ENCODE measurements at regions not wholly inside any gene's neighbourhood (a gene's known extent, or its start where the extent isn't known, plus 50 kb on each side); places are given as distances from the start of the nearest gene placed in this dataset.

GRCh38 chr14:87468531-87468930 is 524.5 kb downstream of the GALC start:
- no peaks in the 10 kb centered on the region for H3K36me3 ChIP-seq
- H3K36me3 Mint-ChIP-seq: no peaks in the 10 kb centered on the region

DNA sequence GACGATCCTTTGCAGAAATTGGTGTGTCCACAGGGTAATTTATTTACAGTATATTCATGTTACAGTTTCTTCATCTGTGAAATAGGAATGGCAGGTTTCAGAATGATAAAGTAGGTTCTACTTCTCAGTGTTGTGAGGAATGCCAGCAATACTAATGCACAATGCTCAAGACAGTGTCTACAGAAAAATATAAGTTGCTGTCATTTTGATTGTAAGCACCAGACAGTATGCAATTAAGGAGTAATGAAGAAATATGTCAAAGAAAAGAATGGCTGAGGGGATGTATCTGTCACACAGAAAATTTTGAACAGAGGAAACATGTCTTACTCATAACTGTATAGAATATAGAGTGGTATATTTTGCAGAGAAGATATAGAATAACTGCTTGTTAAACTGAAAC is 525.4 kb downstream of the GALC start:
- Mint-ChIP-seq H3K9me3 (peaks cover 3% of the 10 kb centered on the region), H3K36me3 (no peaks in the 10 kb centered on the region), H3K27ac (no peak overlapping the region)

More at GRCh38 chr14:87468531-87468930, 524.5 kb downstream of the GALC start:
- H3K4me3 ChIP-seq: no peak overlapping the region
- no peak overlapping the region for H3K27ac Mint-ChIP-seq
- no peaks in the 10 kb centered on the region for H3K9me3 ChIP-seq (ENCODE audit: low read depth)
- H3K9me3 Mint-ChIP-seq: no peaks in the 10 kb centered on the region
- no peak overlapping the region for H3K9ac ChIP-seq
- H3K27me3 Mint-ChIP-seq (ENCODE audit: insufficient read depth, low read depth): no peaks in the 10 kb centered on the region
- H4K20me1 ChIP-seq (ENCODE audit: low read depth): no peaks in the 10 kb centered on the region
- no peak for DNase-seq (ENCODE audit: low spot score)
- no peaks in the 10 kb centered on the region for H3K27me3 ChIP-seq
- no peak overlapping the region for H2AFZ ChIP-seq (replicated peaks)
- no peaks in the 10 kb centered on the region for H3K79me2 ChIP-seq (ENCODE audit: low read depth)
- no peak overlapping the region for H3K4me2 ChIP-seq
- H3K4me1 ChIP-seq: no peaks in the 10 kb centered on the region
- H3F3A ChIP-seq (ENCODE audit: low read depth): no peaks in the 10 kb centered on the region
- no peak overlapping the region for H3K4me3 Mint-ChIP-seq
- H3K4me1 Mint-ChIP-seq: no peaks in the 10 kb centered on the region
- H3K27ac ChIP-seq: no peak overlapping the region
- no peak for TF ChIP-seq EZH2phosphoT487 (IDR thresholded peaks at IDR 0.05)
- no peak for TF ChIP-seq EZH2 (IDR thresholded peaks at IDR 0.05)

DNA sequence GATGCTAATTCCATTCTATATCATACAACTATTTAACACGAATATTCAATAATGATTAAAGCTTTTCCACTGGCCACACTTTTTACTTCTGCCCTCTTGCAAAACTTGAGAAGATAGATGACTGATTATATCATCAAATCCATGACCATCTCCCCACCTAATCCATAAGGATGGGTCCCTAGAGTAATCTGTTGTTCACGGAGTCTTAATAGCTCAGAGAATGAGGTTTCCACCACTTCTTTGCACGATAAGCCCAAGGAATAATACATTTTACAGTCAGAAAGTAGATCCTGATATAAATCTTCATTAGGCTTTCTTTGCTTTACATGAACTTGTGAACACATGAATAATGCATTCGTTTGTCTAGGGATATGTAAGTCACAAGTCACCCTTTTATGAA is 527.2 kb downstream of the GALC start:
- H3K4me1 Mint-ChIP-seq: peaks cover 9% of the 10 kb centered on the region
- H4K20me1 ChIP-seq (ENCODE audit: low read depth): no peaks in the 10 kb centered on the region
- no peaks in the 10 kb centered on the region for H3F3A ChIP-seq (ENCODE audit: low read depth)
- peaks cover 7% of the 10 kb centered on the region for H3K4me1 ChIP-seq
- H3K9ac ChIP-seq: no peak overlapping the region
- no peaks in the 10 kb centered on the region for H3K27me3 Mint-ChIP-seq (ENCODE audit: insufficient read depth, low read depth)
- H3K9me3 ChIP-seq (ENCODE audit: low read depth): no peaks in the 10 kb centered on the region
- H3K4me3 Mint-ChIP-seq: no peak overlapping the region
- no peaks in the 10 kb centered on the region for H3K36me3 Mint-ChIP-seq
- no peak overlapping the region for H3K27ac Mint-ChIP-seq
- H3K4me2 ChIP-seq: no peak overlapping the region
- DNase-seq (ENCODE audit: low spot score): no peak
- no peak for TF ChIP-seq EZH2phosphoT487 (IDR thresholded peaks at IDR 0.05)
- TF ChIP-seq EZH2 (IDR thresholded peaks at IDR 0.05): no peak
- TF ChIP-seq CTCF (IDR thresholded peaks at IDR 0.05): no peak
- peaks cover 4% of the 10 kb centered on the region for H3K9me3 Mint-ChIP-seq
- H3K36me3 ChIP-seq: no peaks in the 10 kb centered on the region
- no peak overlapping the region for H3K4me3 ChIP-seq
- no peak overlapping the region for H3K27ac ChIP-seq
- H3K27me3 ChIP-seq: no peaks in the 10 kb centered on the region
- H2AFZ ChIP-seq (replicated peaks): no peak overlapping the region
- H3K79me2 ChIP-seq (ENCODE audit: low read depth): no peaks in the 10 kb centered on the region

More for the DNA sequence above, 525.4 kb downstream of the GALC start:
- no peak overlapping the region for H3K9ac ChIP-seq
- H3K79me2 ChIP-seq (ENCODE audit: low read depth): no peaks in the 10 kb centered on the region
- Mint-ChIP-seq H3K4me1 (no peaks in the 10 kb centered on the region), H3K27me3 (ENCODE audit: insufficient read depth, low read depth) (no peaks in the 10 kb centered on the region), H3K4me3 (no peak overlapping the region)
- H2AFZ ChIP-seq (replicated peaks): no peak overlapping the region
- no peak overlapping the region for H3K27ac ChIP-seq
- no peaks in the 10 kb centered on the region for H3K27me3 ChIP-seq
- H3K36me3 ChIP-seq: no peaks in the 10 kb centered on the region
- H3K4me3 ChIP-seq: no peak overlapping the region
- no peaks in the 10 kb centered on the region for H3F3A ChIP-seq (ENCODE audit: low read depth)
- no peaks in the 10 kb centered on the region for H4K20me1 ChIP-seq (ENCODE audit: low read depth)
- no peak for TF ChIP-seq CTCF (IDR thresholded peaks at IDR 0.05)
- TF ChIP-seq EZH2 (IDR thresholded peaks at IDR 0.05): no peak
- no peak for TF ChIP-seq EZH2phosphoT487 (IDR thresholded peaks at IDR 0.05)
- H3K9me3 ChIP-seq (ENCODE audit: low read depth): no peaks in the 10 kb centered on the region
- no peak for DNase-seq (ENCODE audit: low spot score)
- H3K4me1 ChIP-seq: no peaks in the 10 kb centered on the region
- no peak overlapping the region for H3K4me2 ChIP-seq

- H3K36me3 ChIP-seq: no peaks in the 10 kb centered on the region
- H3K9me3 ChIP-seq (ENCODE audit: low read depth): no peaks in the 10 kb centered on the region
- H3K79me2 ChIP-seq (ENCODE audit: low read depth): no peaks in the 10 kb centered on the region
- Mint-ChIP-seq H3K27me3 (ENCODE audit: insufficient read depth, low read depth) (peaks cover 5% of the 10 kb centered on the region), H3K4me1 (peaks cover 9% of the 10 kb centered on the region), H3K4me3 (no peak overlapping the region), H3K9me3 (peaks cover 7% of the 10 kb centered on the region), H3K36me3 (no peaks in the 10 kb centered on the region), H3K27ac (peak overlapping the region; percentile 39)
- H2AFZ ChIP-seq (replicated peaks): peak overlapping the region; percentile 30
- H3K4me2 ChIP-seq: no peak overlapping the region
- DNase-seq (ENCODE audit: low spot score): peak; percentile 66
- H3K9ac ChIP-seq: no peak overlapping the region
- no peaks in the 10 kb centered on the region for H3F3A ChIP-seq (ENCODE audit: low read depth)
- no peak for TF ChIP-seq CTCF (IDR thresholded peaks at IDR 0.05)
- no peak for TF ChIP-seq EZH2phosphoT487 (IDR thresholded peaks at IDR 0.05)
- TF ChIP-seq EZH2 (IDR thresholded peaks at IDR 0.05): no peak
- no peaks in the 10 kb centered on the region for H4K20me1 ChIP-seq (ENCODE audit: low read depth)
- no peak overlapping the region for H3K4me3 ChIP-seq
- no peak overlapping the region for H3K27ac ChIP-seq
- H3K27me3 ChIP-seq: no peaks in the 10 kb centered on the region
- H3K4me1 ChIP-seq: peaks cover 7% of the 10 kb centered on the region
Observed at GRCh38 chr14:87461704-87462103, 531.3 kb downstream of the GALC start.

Measured in neural progenitor cell (in vitro differentiated cells).